GM21737 (cell line): ENCODE measurements at regions not wholly inside any gene's neighbourhood (a gene's known extent, or its start where the extent isn't known, plus 50 kb on each side); places are given as distances from the start of the nearest gene placed in this dataset.
"Not testable (repeated sequence)": the region's sequence is repeated elsewhere in the genome, so short reads cannot be mapped to it uniquely, and the experiment has no call there.

Experiments used
- ATAC-seq: cut with Tn5 transposase; IDR thresholded peaks from one replicate; pipeline ENCODE4 v1.9.1; 2021; ENCODE audit warnings: mild to moderate bottlenecking, moderate library complexity; ENCODE audit not compliant: unreplicated experiment

GRCh38 chr3:191813245-191813644, 352.3 kb downstream of the PYDC2 start:
- ATAC-seq, result no peak

- ATAC-seq, result no peak
These were observed 387.9 kb downstream of the PYDC2 start for GRCh38 chr3:191848818-191849217.

GRCh38 chr3:191859531-191859930, 398.6 kb downstream of the PYDC2 start:
- no peak for ATAC-seq

- ATAC-seq, result no peak
These were observed 408.9 kb downstream of the PYDC2 start for GRCh38 chr3:191869738-191870415.

DNA sequence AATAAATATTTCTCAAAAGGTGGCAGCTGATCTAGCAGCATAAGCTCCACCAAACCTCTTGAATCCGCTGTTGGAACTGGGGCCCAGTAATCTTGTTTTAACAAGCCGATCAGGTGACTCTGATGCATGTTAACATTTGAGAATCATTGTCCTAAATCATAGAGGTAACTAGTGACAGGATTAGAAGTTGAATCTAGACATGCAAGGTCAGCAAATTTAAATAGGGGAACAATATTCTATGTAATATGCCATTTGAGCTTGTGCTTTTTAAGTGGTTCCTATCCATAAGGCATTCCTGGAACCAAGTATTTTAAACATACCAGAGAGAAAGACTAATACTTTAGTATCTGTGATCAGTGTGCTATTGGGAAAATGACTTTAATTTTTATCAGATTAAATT, 412.8 kb downstream of the PYDC2 start:
- ATAC-seq, result no peak

GRCh38 chr3:191882289-191882688, 421.3 kb downstream of the PYDC2 start:
- no peak for ATAC-seq

DNA sequence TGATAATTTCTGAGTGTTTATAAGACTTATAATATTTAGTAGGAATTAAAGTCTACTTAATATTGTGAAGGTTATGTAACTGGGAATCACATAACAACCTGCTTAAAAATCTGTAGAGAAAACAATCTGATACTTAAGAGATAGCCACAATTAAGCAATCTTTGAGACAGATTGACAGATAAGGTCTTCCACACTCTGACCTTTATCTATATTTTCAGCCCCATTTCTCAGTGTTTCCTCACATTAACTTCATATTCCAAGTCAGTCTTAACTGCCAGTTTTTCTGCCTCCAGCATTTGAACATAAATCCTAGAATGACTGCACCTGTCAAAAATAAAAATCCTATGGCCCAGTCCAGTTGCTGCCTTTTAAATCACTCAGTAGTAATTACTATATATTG, 423.2 kb downstream of the PYDC2 start:
- ATAC-seq, result no peak

DNA sequence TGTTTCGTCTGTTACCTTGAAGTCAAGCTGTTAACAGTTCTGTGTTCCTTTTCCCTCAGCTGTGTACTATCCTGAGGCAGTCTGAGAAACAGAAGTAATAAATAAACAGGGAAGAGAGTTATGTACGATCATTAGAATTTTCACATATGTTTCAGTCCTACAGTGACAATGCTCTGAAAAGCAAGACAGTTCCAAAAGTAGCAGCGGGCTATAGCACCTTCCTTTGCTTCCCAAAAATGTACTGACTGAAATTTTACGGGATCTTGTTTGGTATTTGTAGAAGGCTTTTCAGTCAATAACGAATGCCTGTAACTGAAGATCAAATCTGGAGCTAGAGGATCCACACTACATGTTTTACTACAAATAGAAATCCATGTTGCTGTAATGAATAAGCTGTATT, 428.1 kb downstream of the PYDC2 start:
- ATAC-seq, result no peak

DNA sequence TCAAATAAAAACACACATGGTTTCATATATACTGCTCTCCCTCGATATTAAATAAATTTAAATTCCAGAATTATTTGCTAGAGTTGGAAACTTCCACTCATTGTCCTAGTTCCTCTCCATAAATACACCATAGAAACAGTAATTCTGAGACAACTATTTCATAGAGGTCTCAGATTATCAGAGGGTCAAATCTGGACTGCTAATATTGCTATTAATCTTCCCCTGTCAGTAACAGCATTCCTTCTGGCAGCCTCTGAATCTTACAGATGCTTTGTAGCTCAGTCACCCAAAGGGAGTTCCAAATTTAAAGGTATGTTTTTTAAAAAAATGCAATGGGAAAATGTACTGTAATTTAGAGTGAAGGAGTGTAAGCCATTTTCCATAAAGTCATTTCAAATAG, 428.8 kb downstream of the PYDC2 start:
- ATAC-seq, result no peak

- no peak for ATAC-seq
These were observed 433.4 kb downstream of the PYDC2 start for GRCh38 chr3:191894406-191894805.

GRCh38 chr3:191901741-191902140, 440.8 kb downstream of the PYDC2 start:
- no peak for ATAC-seq

GRCh38 chr3:191912616-191913204, 451.7 kb downstream of the PYDC2 start:
- no peak for ATAC-seq

DNA sequence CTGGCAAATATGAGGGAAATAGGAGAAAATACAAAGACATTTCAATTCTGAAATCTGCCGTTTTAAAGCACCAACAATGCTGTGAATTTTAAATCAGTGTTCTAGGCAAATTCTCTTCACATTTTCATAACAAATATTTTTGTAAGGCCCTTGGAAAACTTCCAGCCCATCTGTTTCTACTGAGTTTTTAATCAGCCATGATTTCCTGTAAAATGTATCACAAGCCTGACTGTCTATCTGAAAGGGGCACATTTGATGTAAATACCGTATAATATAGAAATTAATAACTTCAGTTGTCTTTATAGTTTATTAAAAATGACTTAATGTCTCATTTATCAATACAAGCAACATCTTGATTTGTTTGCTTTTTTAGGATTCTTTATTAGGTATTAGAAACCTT, 454.7 kb downstream of the PYDC2 start:
- ATAC-seq, result no peak

DNA sequence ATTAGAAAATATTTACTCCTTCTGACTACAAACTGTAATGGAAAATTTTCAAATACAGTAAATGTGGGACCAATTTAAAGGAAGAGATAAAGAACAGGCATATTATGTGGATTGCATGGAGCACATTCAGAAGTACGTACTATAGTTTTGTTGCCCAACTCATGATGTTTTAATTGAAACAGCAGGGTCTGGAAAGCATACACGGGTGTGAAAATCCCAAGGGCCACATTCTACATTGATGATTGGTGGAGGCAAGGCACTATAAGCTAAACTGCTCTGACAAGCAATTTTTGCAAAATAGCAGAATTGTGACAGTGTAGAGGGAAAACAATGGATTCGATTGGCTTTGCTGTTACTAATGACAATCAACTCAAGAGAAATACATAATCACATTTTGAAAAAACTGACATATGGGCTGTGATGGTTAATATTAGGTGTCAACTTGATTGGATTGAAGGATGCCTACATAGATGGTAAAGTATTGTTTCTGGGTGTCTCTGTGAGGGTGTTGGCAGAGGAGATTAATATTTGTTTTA, 458.6 kb downstream of the PYDC2 start:
- no peak for ATAC-seq

DNA sequence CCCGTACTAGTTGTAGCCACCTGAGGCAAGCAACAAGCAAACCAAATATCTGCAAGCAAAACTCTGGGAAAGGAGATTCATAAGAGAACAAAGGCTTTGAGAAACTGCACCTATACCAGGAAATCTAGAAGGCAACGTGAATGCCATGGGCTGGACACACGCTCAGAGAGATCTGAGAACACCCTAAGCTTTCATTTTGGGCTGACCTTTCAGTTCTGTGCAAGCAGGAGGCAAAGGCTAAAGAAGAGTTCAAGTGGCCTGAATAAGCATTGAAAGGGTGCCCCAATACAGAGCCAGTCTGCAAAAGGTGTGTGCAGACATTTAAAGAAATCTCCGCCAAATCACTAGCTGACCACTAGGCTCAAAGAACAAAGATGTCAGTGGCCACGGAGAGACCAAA, 461.6 kb downstream of the PYDC2 start:
- no peak for ATAC-seq

- ATAC-seq, result not testable (repeated sequence)
These were observed 466.3 kb downstream of the PYDC2 start for GRCh38 chr3:191927183-191927817.

- not testable (repeated sequence) for ATAC-seq
These were observed 467.0 kb downstream of the PYDC2 start for GRCh38 chr3:191927998-191928397.

DNA sequence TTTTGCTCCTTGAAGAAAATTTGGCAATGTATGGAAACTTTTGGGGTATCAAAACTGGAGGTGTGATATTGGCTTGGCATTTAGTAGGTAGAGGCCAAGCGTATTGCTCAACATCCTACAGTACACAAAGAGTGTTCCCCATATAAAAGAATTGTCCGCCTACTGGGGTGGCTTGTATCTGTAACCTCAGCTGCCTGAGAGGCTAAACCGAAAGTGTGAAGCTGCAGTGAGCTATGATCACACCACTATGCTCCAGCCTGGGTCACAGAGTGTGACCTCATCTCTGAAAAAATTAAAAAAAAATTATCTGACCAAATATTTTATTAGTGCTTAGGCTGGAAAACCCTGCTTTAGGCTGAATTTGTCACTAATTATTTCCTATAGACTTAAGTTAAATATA, 483.9 kb downstream of the PYDC2 start:
- no peak for ATAC-seq

DNA sequence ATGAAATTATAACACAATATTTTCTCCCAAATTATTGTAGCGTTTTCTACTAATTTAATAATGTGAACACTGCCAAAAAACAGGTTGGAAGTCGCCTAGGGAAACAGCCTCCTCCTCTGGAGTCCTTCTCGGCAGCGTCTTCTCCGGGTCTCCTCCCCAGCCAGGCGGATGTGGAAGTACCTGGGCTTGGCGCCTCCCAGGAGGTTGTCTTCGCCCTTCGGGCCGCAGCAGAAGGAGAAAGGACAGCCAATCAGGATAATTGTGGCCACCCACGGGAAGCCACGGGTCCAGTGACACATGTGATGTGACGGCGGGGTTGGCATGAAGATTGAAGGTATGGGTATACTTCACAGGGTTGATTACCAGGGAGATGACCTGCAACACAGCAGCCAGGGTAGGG, 491.2 kb downstream of the PYDC2 start:
- ATAC-seq, result no peak

- ATAC-seq, result no peak
These were observed 491.6 kb downstream of the PYDC2 start for GRCh38 chr3:191952609-191953008.

GRCh38 chr3:191958980-191959671, 498.2 kb downstream of the PYDC2 start:
- ATAC-seq, result peak; percentile 60
